NCI-H1694 treated with DMSO at 0.1 percent for 48 hours (cell line): ENCODE measurements at regions not wholly inside any gene's neighbourhood (a gene's known extent, or its start where the extent isn't known, plus 50 kb on each side); places are given as distances from the start of the nearest gene placed in this dataset.
"Not testable (repeated sequence)": the region's sequence is repeated elsewhere in the genome, so short reads cannot be mapped to it uniquely, and the experiment has no call there.

Source experiments
- DNase-seq: peaks from one replicate; lab custom pipeline; 2025; lab: John Stamatoyannopoulos, UW

GRCh38 chr6:163872335-163872734 is 457.8 kb downstream of the QKI start:
- no peak for DNase-seq

- no peak for DNase-seq
Measured at GRCh38 chr6:163871616-163872015, 457.1 kb downstream of the QKI start.

GRCh38 chr6:163867518-163868292 is 453.2 kb downstream of the QKI start:
- DNase-seq: no peak

- DNase-seq: no peak
Measured at GRCh38 chr6:163866192-163866591, 451.7 kb downstream of the QKI start.

- DNase-seq: no peak
Measured at GRCh38 chr6:163863565-163863964, 449.0 kb downstream of the QKI start.

- DNase-seq: no peak
Measured at GRCh38 chr6:163862701-163863100, 448.2 kb downstream of the QKI start.

GRCh38 chr6:163861627-163862026 is 447.1 kb downstream of the QKI start:
- DNase-seq: no peak

- DNase-seq: no peak
Measured at GRCh38 chr6:163860287-163861081, 446.0 kb downstream of the QKI start.

- not testable (repeated sequence) for DNase-seq
Measured at GRCh38 chr6:163858870-163859269, 444.4 kb downstream of the QKI start.

GRCh38 chr6:163857421-163857820 is 442.9 kb downstream of the QKI start:
- DNase-seq: no peak

GRCh38 chr6:163850874-163851273 is 436.4 kb downstream of the QKI start:
- no peak for DNase-seq

GRCh38 chr6:163844761-163845160 is 430.2 kb downstream of the QKI start:
- DNase-seq: no peak

- DNase-seq: no peak
Measured at GRCh38 chr6:163844357-163844756, 429.8 kb downstream of the QKI start.

GRCh38 chr6:163843218-163843617 is 428.7 kb downstream of the QKI start:
- DNase-seq: no peak

- DNase-seq: no peak
Measured at GRCh38 chr6:163842467-163842866, 427.9 kb downstream of the QKI start.

- DNase-seq: no peak
Measured at GRCh38 chr6:163841733-163842132, 427.2 kb downstream of the QKI start.

GRCh38 chr6:163841326-163841725 is 426.8 kb downstream of the QKI start:
- DNase-seq: no peak

GRCh38 chr6:163840880-163841279 is 426.4 kb downstream of the QKI start:
- no peak for DNase-seq

- DNase-seq: no peak
Measured at GRCh38 chr6:163839296-163839695, 424.8 kb downstream of the QKI start.

GRCh38 chr6:163837691-163838431 is 423.3 kb downstream of the QKI start:
- no peak for DNase-seq

- DNase-seq: no peak
Measured at GRCh38 chr6:163836876-163837690, 422.6 kb downstream of the QKI start.
